Brain microvascular endothelial cell (primary cell): ENCODE measurements at regions not wholly inside any gene's neighbourhood (a gene's known extent, or its start where the extent isn't known, plus 50 kb on each side); places are given as distances from the start of the nearest gene placed in this dataset.

Experiments
- DNase-seq: peaks from one replicate; pipeline ENCODE4 v3.0.0-alpha.2; 2020
- H3K27ac ChIP-seq: fragments of 250-450 bp; sonication (Bioruptor Pico); 2 replicates; pipeline ENCODE4 v1.5.1; 2020; ENCODE audit warnings: mild to moderate bottlenecking, moderate library complexity
- H3K27me3 ChIP-seq: fragments of 250-450 bp; sonication (Bioruptor Pico); replicated peaks from 2 replicates; pipeline ENCODE4 v1.5.1; 2020; ENCODE audit warnings: mild to moderate bottlenecking
- H3K36me3 ChIP-seq: fragments of 250-450 bp; sonication (Bioruptor Pico); replicated peaks from 2 replicates; pipeline ENCODE4 v1.5.1; 2020; ENCODE audit warnings: mild to moderate bottlenecking
- H3K4me3 ChIP-seq: 2 replicates; pipeline ENCODE4 v1.5.1; 2011; ENCODE audit warnings: low read depth, mild to moderate bottlenecking, control low read depth, low read length, moderate library complexity
- in situ Hi-C: cut with HindIII; loops from 2 replicates; pipeline ENCODE4 v1.10.0; 2017; ENCODE audit warnings: low sequenced_read_pairs, low pct_ligation_motif_present
- TF ChIP-seq, protein P1 (sequence below): IDR thresholded peaks from 2 replicates; pipeline ENCODE4 v1.5.1; 2011; ENCODE audit warnings: low read depth, mild to moderate bottlenecking, moderate library complexity, low read length, control low read depth, inconsistent platforms; ENCODE audit errors: missing control alignments

DNA sequence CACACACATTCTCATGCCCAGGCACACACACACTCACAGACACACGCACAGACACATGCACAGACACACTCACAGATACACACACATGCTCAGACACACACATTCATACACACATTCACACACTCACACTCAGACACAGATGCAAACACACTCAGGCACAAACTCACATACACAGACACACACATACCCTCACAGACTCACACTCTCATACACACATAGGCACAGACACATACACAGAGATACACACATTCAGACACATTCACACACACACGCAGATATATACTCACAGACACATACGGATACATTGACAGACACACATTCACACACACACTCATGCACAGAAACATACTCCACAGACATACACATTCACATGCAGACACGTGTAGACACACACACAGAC lies 89.6 kb downstream of the RBFOX3 start:
- no peak for DNase-seq
- in situ Hi-C loops = no loop called here

DNA sequence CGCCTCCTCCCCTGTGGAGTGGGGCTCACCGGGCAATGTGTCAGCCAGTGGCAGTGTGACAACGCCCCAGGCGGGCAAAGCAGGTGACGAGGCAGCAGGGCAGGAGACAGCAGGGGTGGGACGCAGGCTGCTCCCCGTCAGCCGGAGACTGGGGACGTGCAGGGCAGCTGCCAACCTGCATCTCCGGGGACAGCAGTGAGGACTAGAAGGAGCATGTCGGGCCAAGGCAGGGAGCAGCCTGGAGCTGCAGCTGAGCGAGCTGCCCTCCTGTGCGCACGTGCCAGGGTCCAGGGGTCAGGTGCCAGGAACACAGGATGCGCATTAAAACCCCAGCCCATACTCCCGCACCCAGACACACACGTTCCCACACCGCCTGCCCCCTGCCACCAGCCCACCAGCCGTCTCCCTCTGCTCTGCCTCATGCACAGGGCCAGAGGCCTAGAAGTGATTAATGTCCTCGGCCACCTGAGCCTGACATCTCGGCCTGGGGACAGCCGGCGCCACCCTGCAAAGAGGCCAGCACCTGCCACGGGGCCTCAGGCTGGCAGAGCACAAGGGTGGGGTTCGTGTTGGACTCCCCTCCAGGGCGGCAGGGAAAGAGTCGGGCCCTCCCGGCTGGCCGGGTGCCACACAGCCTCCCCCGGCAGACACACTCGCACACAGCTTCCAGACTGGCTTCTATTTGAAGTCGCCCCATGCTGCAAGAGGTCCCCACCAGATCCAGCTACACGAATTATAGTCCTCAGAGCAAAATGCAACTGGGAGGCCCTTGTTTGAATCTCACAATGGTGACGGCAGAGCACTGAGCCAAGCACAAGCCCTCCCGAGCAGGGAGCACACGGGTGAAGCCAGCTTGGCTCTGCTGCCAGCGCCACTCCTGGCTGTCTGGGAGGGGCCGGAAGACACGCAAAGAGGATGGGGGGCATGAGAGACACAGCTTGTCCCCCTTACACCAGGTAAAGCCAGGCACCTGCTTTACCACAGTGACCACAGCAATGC lies 90.4 kb downstream of the RBFOX3 start:
- TF ChIP-seq, protein P1, sequence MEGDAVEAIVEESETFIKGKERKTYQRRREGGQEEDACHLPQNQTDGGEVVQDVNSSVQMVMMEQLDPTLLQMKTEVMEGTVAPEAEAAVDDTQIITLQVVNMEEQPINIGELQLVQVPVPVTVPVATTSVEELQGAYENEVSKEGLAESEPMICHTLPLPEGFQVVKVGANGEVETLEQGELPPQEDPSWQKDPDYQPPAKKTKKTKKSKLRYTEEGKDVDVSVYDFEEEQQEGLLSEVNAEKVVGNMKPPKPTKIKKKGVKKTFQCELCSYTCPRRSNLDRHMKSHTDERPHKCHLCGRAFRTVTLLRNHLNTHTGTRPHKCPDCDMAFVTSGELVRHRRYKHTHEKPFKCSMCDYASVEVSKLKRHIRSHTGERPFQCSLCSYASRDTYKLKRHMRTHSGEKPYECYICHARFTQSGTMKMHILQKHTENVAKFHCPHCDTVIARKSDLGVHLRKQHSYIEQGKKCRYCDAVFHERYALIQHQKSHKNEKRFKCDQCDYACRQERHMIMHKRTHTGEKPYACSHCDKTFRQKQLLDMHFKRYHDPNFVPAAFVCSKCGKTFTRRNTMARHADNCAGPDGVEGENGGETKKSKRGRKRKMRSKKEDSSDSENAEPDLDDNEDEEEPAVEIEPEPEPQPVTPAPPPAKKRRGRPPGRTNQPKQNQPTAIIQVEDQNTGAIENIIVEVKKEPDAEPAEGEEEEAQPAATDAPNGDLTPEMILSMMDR = no peak
- in situ Hi-C loops = no loop called here
- Histone ChIP-seq H3K36me3 (no peaks in the 10 kb centered on the region), H3K27ac (no peak overlapping the region), H3K27me3 (no peaks in the 10 kb centered on the region), H3K4me3 (no peak overlapping the region)
- DNase-seq = no peak

More for the DNA sequence above, 89.6 kb downstream of the RBFOX3 start:
- H3K27ac ChIP-seq = no peak overlapping the region
- H3K4me3 ChIP-seq = no peak overlapping the region
- H3K36me3 ChIP-seq = no peaks in the 10 kb centered on the region
- TF ChIP-seq, protein P1 = no peak
- no peaks in the 10 kb centered on the region for H3K27me3 ChIP-seq

DNA sequence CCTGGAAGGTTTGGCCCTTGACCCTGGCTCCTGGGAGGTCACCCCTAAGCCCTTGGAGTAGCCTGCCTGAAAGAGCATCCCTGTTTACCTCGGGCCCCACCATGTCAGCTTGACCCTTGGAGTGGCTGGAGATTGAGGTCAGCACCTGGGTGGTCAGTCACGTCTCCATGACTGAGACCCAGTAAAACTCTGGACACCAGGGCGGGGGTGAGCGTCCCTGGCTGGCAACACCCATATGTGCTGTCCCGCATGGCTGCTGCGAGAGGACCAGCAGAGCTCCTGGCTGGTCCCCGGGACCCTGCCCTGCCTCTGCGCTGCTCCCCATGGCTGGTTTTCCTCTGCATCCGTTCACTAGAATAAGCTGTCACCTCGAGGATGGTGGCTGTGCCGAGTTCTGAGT lies 91.2 kb downstream of the RBFOX3 start:
- no peak overlapping the region for H3K27ac ChIP-seq
- no peak for DNase-seq
- in situ Hi-C loops = no loop called here
- TF ChIP-seq, protein P1 = no peak
- H3K27me3 ChIP-seq = no peaks in the 10 kb centered on the region
- H3K36me3 ChIP-seq = no peaks in the 10 kb centered on the region
- H3K4me3 ChIP-seq = no peak overlapping the region

DNA sequence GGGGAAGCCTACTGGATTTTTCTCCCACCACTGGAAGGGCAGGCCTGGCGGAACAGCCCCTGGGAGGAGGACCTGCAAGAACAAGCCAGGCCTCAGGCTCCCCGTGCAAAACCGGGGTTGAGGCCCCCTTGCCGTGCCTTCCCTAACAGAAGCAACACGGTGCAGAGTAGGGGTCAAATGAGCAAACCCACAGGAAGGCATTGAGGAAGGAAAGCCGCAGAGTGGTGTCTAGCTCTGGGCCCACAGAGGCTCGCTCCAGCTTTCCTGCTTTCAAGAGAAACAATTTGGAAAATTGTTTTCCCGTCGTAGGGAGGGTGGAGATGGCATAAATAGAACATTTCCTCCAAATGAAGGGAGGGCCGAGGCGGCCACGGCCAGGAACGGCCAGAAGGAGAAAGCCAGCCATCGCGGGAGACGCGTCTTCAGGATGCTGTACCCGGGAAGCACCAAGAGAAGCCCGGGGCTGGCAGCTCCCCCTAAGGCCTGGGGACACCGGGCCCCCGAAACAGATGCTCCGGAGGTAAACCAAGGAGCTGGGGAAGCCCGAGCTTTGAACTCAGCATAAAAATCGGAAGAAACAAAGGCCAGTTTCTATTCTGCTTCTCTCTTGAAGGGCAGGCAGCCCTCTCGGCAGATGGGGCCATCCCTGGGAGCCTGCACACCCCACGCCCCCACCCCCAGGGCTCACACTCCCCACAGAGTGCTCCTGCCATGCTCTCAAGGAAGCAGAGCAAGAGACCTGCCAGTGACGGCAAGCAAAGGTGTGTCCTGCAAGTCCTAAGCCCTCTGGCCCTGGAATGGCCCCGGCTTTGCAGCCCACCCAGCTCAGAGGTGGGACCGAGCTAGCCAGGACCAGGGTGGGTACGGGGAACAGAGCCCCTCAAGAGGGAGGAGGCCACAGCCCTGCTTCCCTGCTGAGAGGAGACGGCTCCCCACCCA lies 92.0 kb downstream of the RBFOX3 start:
- Histone ChIP-seq H3K27ac (no peak overlapping the region), H3K4me3 (no peak overlapping the region), H3K27me3 (no peaks in the 10 kb centered on the region), H3K36me3 (no peaks in the 10 kb centered on the region)
- TF ChIP-seq, protein P1 = no peak
- in situ Hi-C loops = no loop called here
- DNase-seq = no peak

DNA sequence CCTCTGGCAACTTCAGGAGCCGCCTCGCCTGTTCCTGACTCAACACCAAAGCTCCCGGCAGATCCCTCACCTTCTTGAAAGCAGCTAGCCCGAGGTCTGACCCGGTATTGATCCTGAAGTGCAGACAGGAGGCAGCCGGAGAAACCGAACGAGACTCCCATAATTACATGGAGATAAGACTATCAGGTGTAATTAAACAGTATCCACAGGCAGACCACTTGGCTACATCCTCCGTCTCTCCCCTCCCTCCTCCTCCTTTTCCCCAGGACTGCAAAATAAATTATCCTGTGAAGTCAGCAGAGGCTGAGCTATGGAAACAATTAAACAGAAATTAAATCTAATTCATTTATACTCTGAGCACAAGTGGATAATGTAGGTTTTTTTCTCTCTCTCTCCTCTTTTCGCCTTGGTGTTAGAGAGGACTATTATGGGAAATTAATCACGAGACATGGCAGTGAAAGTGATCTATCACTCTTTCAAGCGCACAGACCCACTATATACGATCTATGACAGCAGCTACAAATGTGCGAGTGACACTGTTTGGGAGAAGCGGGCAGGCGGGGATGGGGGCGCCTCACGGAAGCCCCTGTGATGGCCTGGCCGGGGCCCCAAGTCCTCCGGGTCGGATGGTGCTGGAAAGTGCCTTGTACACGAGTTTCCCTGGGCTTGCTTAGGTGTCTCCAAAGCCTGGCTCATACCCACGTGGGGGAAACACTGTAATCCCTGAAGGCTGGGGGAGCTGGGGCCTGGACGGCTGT lies 92.8 kb downstream of the RBFOX3 start:
- no peak for DNase-seq
- in situ Hi-C loops = no loop called here
- Histone ChIP-seq H3K27ac (no peak overlapping the region), H3K4me3 (no peak overlapping the region), H3K27me3 (no peaks in the 10 kb centered on the region), H3K36me3 (no peaks in the 10 kb centered on the region)
- TF ChIP-seq, protein P1 = no peak
